EH (cell line): ENCODE measurements at regions not wholly inside any gene's neighbourhood (a gene's known extent, or its start where the extent isn't known, plus 50 kb on each side); places are given as distances from the start of the nearest gene placed in this dataset.

Experiments
- DNase-seq: peaks from one replicate; pipeline ENCODE4 v3.0.0-alpha.2; 2015; ENCODE audit warnings: low read depth

- DNase-seq = no peak
These were observed 71.5 kb upstream of the DTNBP1 start for GRCh38 chr6:15734118-15734897.

GRCh38 chr6:15730922-15731321 is 68.1 kb upstream of the DTNBP1 start:
- no peak for DNase-seq

DNA sequence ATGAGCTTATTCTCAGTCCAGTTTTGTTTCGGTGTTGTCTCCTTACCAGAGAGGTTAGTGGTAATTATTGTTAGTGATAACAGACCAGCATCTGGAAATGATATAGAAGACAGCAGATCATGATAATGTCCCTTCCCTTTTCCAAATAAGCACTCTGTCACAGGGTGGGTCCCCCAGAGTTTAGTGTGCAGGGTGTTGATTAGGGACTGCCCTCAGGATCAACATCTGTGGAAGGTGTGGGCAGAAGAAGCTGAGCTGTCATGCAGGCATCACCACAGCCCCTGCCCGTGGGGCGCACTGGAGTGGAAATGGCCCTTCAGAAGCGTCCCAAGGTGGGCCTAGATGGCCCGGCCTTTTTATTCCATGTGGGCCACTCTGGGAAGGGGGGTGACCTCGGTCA is 67.6 kb upstream of the DTNBP1 start:
- DNase-seq = no peak

GRCh38 chr6:15722731-15723130 is 59.9 kb upstream of the DTNBP1 start:
- DNase-seq = no peak

DNA sequence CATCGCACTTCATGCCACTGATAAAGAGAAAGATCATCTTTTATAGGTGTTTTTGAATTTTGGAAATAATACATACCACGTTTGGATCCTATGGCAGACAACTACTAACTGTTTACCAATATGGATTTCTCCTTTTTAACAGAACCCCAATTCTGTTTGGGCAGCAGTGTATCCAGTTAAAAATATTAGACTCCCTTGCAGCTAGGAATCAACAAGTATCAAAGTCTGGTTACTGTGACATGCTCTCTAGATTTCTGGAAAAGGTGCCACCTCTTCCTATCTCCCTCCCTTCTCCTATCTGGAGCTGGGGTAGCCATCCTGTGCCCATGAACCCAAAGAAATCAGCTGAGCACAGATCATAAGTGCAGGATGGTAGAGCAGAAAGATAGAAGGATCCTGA is 54.1 kb upstream of the DTNBP1 start:
- DNase-seq = no peak

DNA sequence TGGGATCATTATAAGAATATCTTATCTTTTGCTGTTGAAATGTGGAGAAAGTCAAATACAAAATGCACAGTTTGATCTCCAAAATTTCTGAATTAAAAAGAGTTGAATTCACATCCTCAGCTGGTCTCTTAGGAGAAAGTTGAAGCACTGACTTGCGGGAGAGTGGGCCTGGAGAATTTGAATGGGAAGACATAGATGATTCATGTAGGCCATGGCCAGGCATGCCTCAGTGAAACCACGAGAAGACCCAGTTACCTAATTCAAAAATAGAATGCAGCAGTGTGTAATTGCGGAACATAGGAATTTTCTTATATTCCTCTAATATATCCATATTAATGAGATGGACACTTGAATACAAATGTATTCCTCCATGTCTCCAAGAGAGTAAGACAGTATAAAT is 53.0 kb upstream of the DTNBP1 start:
- DNase-seq = no peak

- DNase-seq = no peak
These were observed 52.2 kb upstream of the DTNBP1 start for GRCh38 chr6:15715060-15715459.

DNA sequence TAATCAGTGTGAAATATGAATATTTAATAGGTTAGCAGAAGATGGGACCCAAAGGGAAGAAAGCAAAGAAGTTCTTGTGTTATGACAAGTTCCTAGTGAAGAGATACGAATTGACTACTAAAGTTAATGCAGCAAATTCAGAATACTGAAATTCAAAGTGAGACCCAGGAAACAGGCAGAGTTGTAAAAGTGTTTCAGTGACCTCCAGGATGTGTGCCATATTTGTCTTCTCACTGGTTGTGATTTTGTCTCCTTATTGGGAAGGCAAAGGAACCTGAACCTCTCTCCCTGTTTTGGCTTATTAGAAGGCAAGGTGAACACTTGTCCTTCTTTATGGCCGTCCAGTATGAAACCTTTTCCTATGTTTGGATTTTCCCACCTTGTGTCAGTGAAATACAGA is 51.8 kb upstream of the DTNBP1 start:
- no peak for DNase-seq

- DNase-seq = no peak
These were observed 50.5 kb upstream of the DTNBP1 start for GRCh38 chr6:15713325-15713724.

- DNase-seq = no peak
These were observed 50.0 kb upstream of the DTNBP1 start for GRCh38 chr6:15712797-15713196.
